ENCODE measurements at regions not wholly inside any gene's neighbourhood (a gene's known extent, or its start where the extent isn't known, plus 50 kb on each side); places are given as distances from the start of the nearest gene placed in this dataset.

- Histone ChIP-seq H3K9me3 (replicated peaks in 1 of 2; ENCODE audit: control insufficient read depth in 2 of 2, insufficient read depth in 1 of 2, low read depth in 1 of 2, low read length in 2 of 2) (peaks cover 2 to 57% of the 10 kb centered on the region in 2 donors), H4K8ac (ENCODE audit: low read depth, low read length) (no peak overlapping the region), H3K4me3 (ENCODE audit: low read length in 2 of 2) (no peak overlapping the region), H3K4me1 (ENCODE audit: control insufficient read depth in 2 of 2, insufficient read depth in 1 of 2, low read depth in 1 of 2, low read length in 2 of 2) (no peaks in the 10 kb centered on the region), H3K27me3 (ENCODE audit: control insufficient read depth in 3 of 3, insufficient read depth in 3 of 3, low read depth in 1 of 3, low read length in 3 of 3) (no peaks in the 10 kb centered on the region), H3K18ac (ENCODE audit: low read length) (no peak overlapping the region), H3K9ac (ENCODE audit: low read depth, low read length, poor library complexity) (no peak overlapping the region), H2BK120ac (ENCODE audit: low read depth, low read length) (no peak overlapping the region), H2AFZ (ENCODE audit: low read length) (no peak overlapping the region), H3K4me2 (ENCODE audit: insufficient read depth, low read length, poor library complexity, severe bottlenecking) (no peak overlapping the region), H3K36me3 (replicated peaks in 1 of 2; ENCODE audit: control insufficient read depth in 2 of 2, insufficient read depth in 2 of 2, low read length in 2 of 2) (peaks cover 1 to 72% of the 10 kb centered on the region in 2 donors), H3K27ac (replicated peaks; ENCODE audit: low read length) (no peak overlapping the region), H4K91ac (ENCODE audit: low read depth, low read length, poor library complexity) (no peak overlapping the region), H3K4ac (ENCODE audit: low read length) (no peak overlapping the region), H3K23ac (ENCODE audit: low read depth, low read length, poor library complexity) (no peak overlapping the region), H3K79me1 (ENCODE audit: low read depth, low read length) (no peaks in the 10 kb centered on the region), H2BK5ac (ENCODE audit: low read length) (no peak overlapping the region), H2BK12ac (ENCODE audit: low read length) (no peak overlapping the region), H2BK15ac (ENCODE audit: low read length) (no peak overlapping the region), H2AK5ac (ENCODE audit: low read depth, low read length) (no peak overlapping the region), H3K14ac (ENCODE audit: low read length) (no peak overlapping the region)
- no CpG with 5 or more reads among the region's 2 CpGs for WGBS, 2 donors (ENCODE audit: extremely low coverage in 2 of 2, insufficient read length in 2 of 2, insufficient replicate concordance in 1 of 2)
- DNase-seq (ENCODE audit: low spot score) = no peak
Measured at GRCh38 chr17:63203652-63204051, 237.6 kb downstream of the TANC2 start.

GRCh38 chr17:63221939-63222338, 224.2 kb downstream of the CYB561 start:
- no peak overlapping the region for H2BK15ac ChIP-seq (ENCODE audit: low read length)
- peaks cover 0 to 39% of the 10 kb centered on the region in 2 donors for H3K36me3 ChIP-seq (replicated peaks in 1 of 2; ENCODE audit: control insufficient read depth in 2 of 2, insufficient read depth in 2 of 2, low read length in 2 of 2)
- H2AFZ ChIP-seq (ENCODE audit: low read length) = no peak overlapping the region
- no peak overlapping the region for H3K4me2 ChIP-seq (ENCODE audit: insufficient read depth, low read length, poor library complexity, severe bottlenecking)
- H4K8ac ChIP-seq (ENCODE audit: low read depth, low read length) = no peak overlapping the region
- H3K23ac ChIP-seq (ENCODE audit: low read depth, low read length, poor library complexity) = no peak overlapping the region
- H2BK120ac ChIP-seq (ENCODE audit: low read depth, low read length) = no peak overlapping the region
- H2BK12ac ChIP-seq (ENCODE audit: low read length) = no peak overlapping the region
- no peak overlapping the region for H3K4ac ChIP-seq (ENCODE audit: low read length)
- no peak overlapping the region for H4K91ac ChIP-seq (ENCODE audit: low read depth, low read length, poor library complexity)
- no peak overlapping the region for H3K18ac ChIP-seq (ENCODE audit: low read length)
- H3K9me3 ChIP-seq (replicated peaks in 1 of 2; ENCODE audit: control insufficient read depth in 2 of 2, insufficient read depth in 1 of 2, low read depth in 1 of 2, low read length in 2 of 2) = peaks cover 0 to 7% of the 10 kb centered on the region in 2 donors
- no peak overlapping the region for H3K14ac ChIP-seq (ENCODE audit: low read length)
- H3K79me1 ChIP-seq (ENCODE audit: low read depth, low read length) = no peaks in the 10 kb centered on the region
- H2BK5ac ChIP-seq (ENCODE audit: low read length) = no peak overlapping the region
- no peaks in the 10 kb centered on the region for H3K4me1 ChIP-seq (ENCODE audit: control insufficient read depth in 2 of 2, insufficient read depth in 1 of 2, low read depth in 1 of 2, low read length in 2 of 2)
- H3K27me3 ChIP-seq (ENCODE audit: control insufficient read depth in 3 of 3, insufficient read depth in 3 of 3, low read depth in 1 of 3, low read length in 3 of 3) = no peaks in the 10 kb centered on the region
- no peak overlapping the region for H3K27ac ChIP-seq (replicated peaks; ENCODE audit: low read length)
- H3K4me3 ChIP-seq (ENCODE audit: low read length in 2 of 2) = no peak overlapping the region
- no peak for DNase-seq (ENCODE audit: low spot score)
- H2AK5ac ChIP-seq (ENCODE audit: low read depth, low read length) = no peak overlapping the region
- WGBS, 2 donors (ENCODE audit: extremely low coverage in 2 of 2, insufficient read length in 2 of 2, insufficient replicate concordance in 1 of 2) = no CpG with 5 or more reads among the region's 1 CpG
- H3K9ac ChIP-seq (ENCODE audit: low read depth, low read length, poor library complexity) = no peak overlapping the region

GRCh38 chr17:63222655-63223054, 223.5 kb downstream of the CYB561 start:
- Histone ChIP-seq H3K9me3 (replicated peaks in 1 of 2; ENCODE audit: control insufficient read depth in 2 of 2, insufficient read depth in 1 of 2, low read depth in 1 of 2, low read length in 2 of 2) (peaks cover 0 to 7% of the 10 kb centered on the region in 2 donors), H2AFZ (ENCODE audit: low read length) (no peak overlapping the region), H3K4me2 (ENCODE audit: insufficient read depth, low read length, poor library complexity, severe bottlenecking) (no peak overlapping the region), H3K14ac (ENCODE audit: low read length) (no peak overlapping the region), H3K9ac (ENCODE audit: low read depth, low read length, poor library complexity) (no peak overlapping the region), H2BK120ac (ENCODE audit: low read depth, low read length) (no peak overlapping the region), H3K36me3 (replicated peaks in 1 of 2; ENCODE audit: control insufficient read depth in 2 of 2, insufficient read depth in 2 of 2, low read length in 2 of 2) (peaks cover 0 to 37% of the 10 kb centered on the region in 2 donors), H2BK15ac (ENCODE audit: low read length) (no peak overlapping the region), H4K91ac (ENCODE audit: low read depth, low read length, poor library complexity) (no peak overlapping the region), H3K4me3 (ENCODE audit: low read length in 2 of 2) (no peak overlapping the region), H3K79me1 (ENCODE audit: low read depth, low read length) (no peaks in the 10 kb centered on the region), H2BK5ac (ENCODE audit: low read length) (no peak overlapping the region), H2BK12ac (ENCODE audit: low read length) (no peak overlapping the region), H2AK5ac (ENCODE audit: low read depth, low read length) (no peak overlapping the region), H3K18ac (ENCODE audit: low read length) (no peak overlapping the region), H3K4me1 (ENCODE audit: control insufficient read depth in 2 of 2, insufficient read depth in 1 of 2, low read depth in 1 of 2, low read length in 2 of 2) (no peaks in the 10 kb centered on the region), H3K27ac (replicated peaks; ENCODE audit: low read length) (no peak overlapping the region), H3K4ac (ENCODE audit: low read length) (no peak overlapping the region), H4K8ac (ENCODE audit: low read depth, low read length) (no peak overlapping the region), H3K27me3 (ENCODE audit: control insufficient read depth in 3 of 3, insufficient read depth in 3 of 3, low read depth in 1 of 3, low read length in 3 of 3) (no peaks in the 10 kb centered on the region), H3K23ac (ENCODE audit: low read depth, low read length, poor library complexity) (no peak overlapping the region)
- DNase-seq (ENCODE audit: low spot score) = no peak
- WGBS, 2 donors (ENCODE audit: extremely low coverage in 2 of 2, insufficient read length in 2 of 2, insufficient replicate concordance in 1 of 2) = no CpG with 5 or more reads among the region's 1 CpG

GRCh38 chr17:63223212-63223911, 222.7 kb downstream of the CYB561 start:
- H3K4me2 ChIP-seq (ENCODE audit: insufficient read depth, low read length, poor library complexity, severe bottlenecking) = no peak overlapping the region
- H3K4me1 ChIP-seq (ENCODE audit: control insufficient read depth in 2 of 2, insufficient read depth in 1 of 2, low read depth in 1 of 2, low read length in 2 of 2) = no peaks in the 10 kb centered on the region
- no peak overlapping the region for H4K91ac ChIP-seq (ENCODE audit: low read depth, low read length, poor library complexity)
- H3K9me3 ChIP-seq (replicated peaks in 1 of 2; ENCODE audit: control insufficient read depth in 2 of 2, insufficient read depth in 1 of 2, low read depth in 1 of 2, low read length in 2 of 2) = peaks cover 0 to 7% of the 10 kb centered on the region in 2 donors
- WGBS, 2 donors (ENCODE audit: extremely low coverage in 2 of 2, insufficient read length in 2 of 2, insufficient replicate concordance in 1 of 2) = no CpG with 5 or more reads among the region's 7 CpGs
- H3K14ac ChIP-seq (ENCODE audit: low read length) = no peak overlapping the region
- H3K36me3 ChIP-seq (replicated peaks in 1 of 2; ENCODE audit: control insufficient read depth in 2 of 2, insufficient read depth in 2 of 2, low read length in 2 of 2) = peaks cover 0 to 34% of the 10 kb centered on the region in 2 donors
- no peak overlapping the region for H2AK5ac ChIP-seq (ENCODE audit: low read depth, low read length)
- H2AFZ ChIP-seq (ENCODE audit: low read length) = no peak overlapping the region
- no peak overlapping the region for H3K27ac ChIP-seq (replicated peaks; ENCODE audit: low read length)
- H2BK15ac ChIP-seq (ENCODE audit: low read length) = no peak overlapping the region
- no peak overlapping the region for H3K23ac ChIP-seq (ENCODE audit: low read depth, low read length, poor library complexity)
- H3K4ac ChIP-seq (ENCODE audit: low read length) = no peak overlapping the region
- no peak overlapping the region for H2BK12ac ChIP-seq (ENCODE audit: low read length)
- no peak overlapping the region for H3K4me3 ChIP-seq (ENCODE audit: low read length in 2 of 2)
- no peaks in the 10 kb centered on the region for H3K79me1 ChIP-seq (ENCODE audit: low read depth, low read length)
- no peak overlapping the region for H2BK5ac ChIP-seq (ENCODE audit: low read length)
- H2BK120ac ChIP-seq (ENCODE audit: low read depth, low read length) = no peak overlapping the region
- DNase-seq (ENCODE audit: low spot score) = no peak
- H3K27me3 ChIP-seq (ENCODE audit: control insufficient read depth in 3 of 3, insufficient read depth in 3 of 3, low read depth in 1 of 3, low read length in 3 of 3) = no peaks in the 10 kb centered on the region
- no peak overlapping the region for H4K8ac ChIP-seq (ENCODE audit: low read depth, low read length)
- no peak overlapping the region for H3K18ac ChIP-seq (ENCODE audit: low read length)
- no peak overlapping the region for H3K9ac ChIP-seq (ENCODE audit: low read depth, low read length, poor library complexity)

Measured in neuronal stem cell (in vitro differentiated cells).